ENCODE measurements at regions not wholly inside any gene's neighbourhood (a gene's known extent, or its start where the extent isn't known, plus 50 kb on each side); places are given as distances from the start of the nearest gene placed in this dataset.

DNA sequence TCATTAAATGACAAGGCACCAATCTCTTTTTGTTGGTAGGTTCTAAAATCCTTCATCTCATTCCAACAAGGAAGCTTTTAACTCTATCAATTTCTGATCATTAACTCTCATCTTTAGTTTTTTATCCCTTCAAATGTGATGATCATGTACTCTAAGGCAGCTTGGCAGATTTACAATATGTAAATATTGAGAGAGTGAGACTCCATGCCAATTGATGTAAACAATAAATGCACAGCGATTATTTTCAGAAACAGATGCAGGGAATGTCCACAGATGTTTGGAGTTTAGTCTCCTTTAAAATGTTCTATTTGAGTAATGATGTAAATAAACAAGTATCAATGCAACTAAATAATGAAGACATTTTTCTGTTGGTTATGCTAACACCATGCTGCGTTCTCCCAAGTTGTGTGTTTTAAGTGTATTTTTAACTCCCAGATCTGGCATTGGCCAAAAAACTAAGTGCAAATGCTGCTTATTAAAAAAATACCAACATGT lies 213.8 kb downstream of the AHR start:
- TF ChIP-seq, protein P1, sequence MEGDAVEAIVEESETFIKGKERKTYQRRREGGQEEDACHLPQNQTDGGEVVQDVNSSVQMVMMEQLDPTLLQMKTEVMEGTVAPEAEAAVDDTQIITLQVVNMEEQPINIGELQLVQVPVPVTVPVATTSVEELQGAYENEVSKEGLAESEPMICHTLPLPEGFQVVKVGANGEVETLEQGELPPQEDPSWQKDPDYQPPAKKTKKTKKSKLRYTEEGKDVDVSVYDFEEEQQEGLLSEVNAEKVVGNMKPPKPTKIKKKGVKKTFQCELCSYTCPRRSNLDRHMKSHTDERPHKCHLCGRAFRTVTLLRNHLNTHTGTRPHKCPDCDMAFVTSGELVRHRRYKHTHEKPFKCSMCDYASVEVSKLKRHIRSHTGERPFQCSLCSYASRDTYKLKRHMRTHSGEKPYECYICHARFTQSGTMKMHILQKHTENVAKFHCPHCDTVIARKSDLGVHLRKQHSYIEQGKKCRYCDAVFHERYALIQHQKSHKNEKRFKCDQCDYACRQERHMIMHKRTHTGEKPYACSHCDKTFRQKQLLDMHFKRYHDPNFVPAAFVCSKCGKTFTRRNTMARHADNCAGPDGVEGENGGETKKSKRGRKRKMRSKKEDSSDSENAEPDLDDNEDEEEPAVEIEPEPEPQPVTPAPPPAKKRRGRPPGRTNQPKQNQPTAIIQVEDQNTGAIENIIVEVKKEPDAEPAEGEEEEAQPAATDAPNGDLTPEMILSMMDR (IDR thresholded peaks at IDR 0.05) = no peak
- TF ChIP-seq POLR2A (IDR thresholded peaks at IDR 0.05; ENCODE audit: low read depth) (no peak), POLR2AphosphoS5 (IDR thresholded peaks at IDR 0.05) (no peak), EP300 (IDR thresholded peaks at IDR 0.05) (no peak)

Measured in esophagus muscularis mucosa (tissue), 4 donors.